HFFc6 (cell line): ENCODE measurements at regions not wholly inside any gene's neighbourhood (a gene's known extent, or its start where the extent isn't known, plus 50 kb on each side); places are given as distances from the start of the nearest gene placed in this dataset.

Experiments used
- DNase-seq: peaks from one replicate; pipeline ENCODE4 v3.0.0-alpha.2; 2018
- H3K27ac Mint-ChIP-seq: 2 replicates; pipeline ENCODE4 v1.8.0; 2020; ENCODE audit warnings: mild to moderate bottlenecking, mixed read lengths
- H3K27me3 Mint-ChIP-seq: 2 replicates; pipeline ENCODE4 v1.8.0; 2021; ENCODE audit warnings: mild to moderate bottlenecking, moderate library complexity, mixed read lengths; ENCODE audit not compliant: insufficient read depth
- H3K36me3 Mint-ChIP-seq: 2 replicates; pipeline ENCODE4 v1.8.0; 2021; ENCODE audit warnings: low read depth, mixed read lengths
- H3K4me1 Mint-ChIP-seq: 2 replicates; pipeline ENCODE4 v1.8.0; 2020; ENCODE audit warnings: low read depth, mixed read lengths
- H3K4me3 Mint-ChIP-seq: 2 replicates; pipeline ENCODE4 v1.8.0; 2020; ENCODE audit warnings: mild to moderate bottlenecking, moderate library complexity, mixed read lengths
- H3K9me3 Mint-ChIP-seq: 2 replicates; pipeline ENCODE4 v1.8.0; 2020; ENCODE audit warnings: mild to moderate bottlenecking, mixed read lengths
- CTCF ChIP-seq: fragments of 200-600 bp; sonication (generic); IDR thresholded peaks from 2 replicates; pipeline ENCODE4 v1.5.0; 2021; ENCODE audit warnings: antibody characterized with exemption, mild to moderate bottlenecking

GRCh38 chr15:48058371-48058770, 62.4 kb upstream of the SLC24A5 start:
- no peaks in the 10 kb centered on the region for H3K9me3 Mint-ChIP-seq
- peaks cover 9% of the 10 kb centered on the region for H3K4me1 Mint-ChIP-seq
- peaks cover 5% of the 10 kb centered on the region for H3K27me3 Mint-ChIP-seq
- no peak for TF ChIP-seq CTCF
- no peaks in the 10 kb centered on the region for H3K36me3 Mint-ChIP-seq
- H3K4me3 Mint-ChIP-seq = no peak overlapping the region
- DNase-seq = no peak
- no peak overlapping the region for H3K27ac Mint-ChIP-seq

- DNase-seq = no peak
- Mint-ChIP-seq H3K36me3 (no peaks in the 10 kb centered on the region), H3K27me3 (peaks cover 5% of the 10 kb centered on the region), H3K27ac (no peak overlapping the region), H3K4me3 (peak overlapping the region; percentile 17; the same call in 1 of the 2 replicates), H3K4me1 (peaks cover 9% of the 10 kb centered on the region), H3K9me3 (no peaks in the 10 kb centered on the region)
- TF ChIP-seq CTCF = no peak
These were observed 61.0 kb upstream of the SLC24A5 start for GRCh38 chr15:48059791-48060190.

DNA sequence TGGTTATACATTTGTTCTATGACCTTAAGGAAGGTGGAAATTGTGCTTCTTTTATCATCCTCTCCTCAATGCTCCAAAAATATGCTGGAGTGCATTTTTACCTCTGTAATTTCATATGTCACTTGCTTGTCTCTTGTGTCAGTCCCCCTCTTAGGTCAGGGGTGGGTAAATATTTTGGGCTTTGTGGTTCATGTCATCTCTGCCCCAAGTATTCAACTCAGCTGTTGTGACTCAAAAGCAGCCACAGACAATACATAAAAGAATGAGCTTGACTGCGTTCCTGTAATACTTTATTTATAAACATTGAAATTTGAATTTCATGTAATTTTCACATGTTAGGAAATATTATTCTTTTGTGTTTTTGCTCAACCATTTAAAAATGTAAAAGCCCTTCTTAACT, 60.4 kb upstream of the SLC24A5 start:
- TF ChIP-seq CTCF = no peak
- H3K27me3 Mint-ChIP-seq = peaks cover 10% of the 10 kb centered on the region
- no peaks in the 10 kb centered on the region for H3K9me3 Mint-ChIP-seq
- no peak overlapping the region for H3K4me3 Mint-ChIP-seq
- no peaks in the 10 kb centered on the region for H3K36me3 Mint-ChIP-seq
- H3K4me1 Mint-ChIP-seq = peaks cover 9% of the 10 kb centered on the region
- DNase-seq = no peak
- H3K27ac Mint-ChIP-seq = no peak overlapping the region

DNA sequence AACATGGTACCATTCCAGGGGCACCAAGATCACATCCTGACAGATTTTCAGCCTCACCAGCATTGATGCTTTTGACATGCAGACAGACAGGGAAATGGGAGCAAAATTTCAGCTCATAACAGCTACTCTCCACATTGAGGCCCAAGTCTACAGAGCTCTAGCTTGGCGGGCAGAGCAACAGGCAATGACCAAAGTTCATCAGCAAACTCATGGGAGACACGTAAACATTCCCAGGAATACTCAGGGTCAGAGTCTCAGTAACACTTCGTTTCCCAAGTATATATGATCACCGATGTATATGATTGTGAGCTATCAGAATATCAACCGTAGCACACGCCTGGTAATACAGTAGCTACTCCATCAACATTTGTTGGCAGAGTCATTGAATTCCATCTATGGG, 59.2 kb upstream of the SLC24A5 start:
- H3K4me1 Mint-ChIP-seq = peaks cover 9% of the 10 kb centered on the region
- no peak overlapping the region for H3K4me3 Mint-ChIP-seq
- H3K27me3 Mint-ChIP-seq = peaks cover 10% of the 10 kb centered on the region
- no peaks in the 10 kb centered on the region for H3K36me3 Mint-ChIP-seq
- DNase-seq = no peak
- no peak for TF ChIP-seq CTCF
- no peaks in the 10 kb centered on the region for H3K9me3 Mint-ChIP-seq
- H3K27ac Mint-ChIP-seq = no peak overlapping the region

GRCh38 chr15:48062148-48062872, 58.5 kb upstream of the SLC24A5 start:
- peaks cover 9% of the 10 kb centered on the region for H3K4me1 Mint-ChIP-seq
- no peak overlapping the region for H3K27ac Mint-ChIP-seq
- no peak for TF ChIP-seq CTCF
- H3K36me3 Mint-ChIP-seq = no peaks in the 10 kb centered on the region
- no peak overlapping the region for H3K4me3 Mint-ChIP-seq
- peaks cover 8% of the 10 kb centered on the region for H3K27me3 Mint-ChIP-seq
- no peaks in the 10 kb centered on the region for H3K9me3 Mint-ChIP-seq
- DNase-seq = peak; percentile 17
